ENCODE measurements at regions not wholly inside any gene's neighbourhood (a gene's known extent, or its start where the extent isn't known, plus 50 kb on each side); places are given as distances from the start of the nearest gene placed in this dataset.
A peak's percentile ranks its signal among the peaks of the same experiment; 100 is the strongest.
"Not testable (repeated sequence)": the region's sequence is repeated elsewhere in the genome, so short reads cannot be mapped to it uniquely, and the experiment has no call there.

DNA sequence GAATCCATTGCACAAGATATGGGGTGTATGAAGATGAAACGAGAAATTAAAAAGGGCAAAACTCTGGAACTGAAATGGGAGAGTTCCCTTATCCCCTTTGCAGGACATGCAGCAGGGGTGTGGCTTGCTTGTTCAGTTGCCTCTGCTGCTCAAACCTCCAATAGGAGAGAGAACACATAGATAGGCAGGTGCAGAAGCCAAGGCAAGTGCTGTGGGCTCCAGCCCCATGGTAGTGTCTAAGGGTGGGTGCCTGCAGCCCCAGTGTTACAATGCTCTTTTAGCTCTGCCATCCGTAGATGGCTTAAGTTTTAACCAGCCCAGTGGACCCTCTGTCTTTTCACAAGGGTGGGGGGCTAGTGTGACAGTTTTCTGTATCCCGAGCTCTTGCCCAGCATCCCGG lies 69.7 kb downstream of the CMAS start:
- DNase-seq (ENCODE audit: low read depth): no peak

DNA sequence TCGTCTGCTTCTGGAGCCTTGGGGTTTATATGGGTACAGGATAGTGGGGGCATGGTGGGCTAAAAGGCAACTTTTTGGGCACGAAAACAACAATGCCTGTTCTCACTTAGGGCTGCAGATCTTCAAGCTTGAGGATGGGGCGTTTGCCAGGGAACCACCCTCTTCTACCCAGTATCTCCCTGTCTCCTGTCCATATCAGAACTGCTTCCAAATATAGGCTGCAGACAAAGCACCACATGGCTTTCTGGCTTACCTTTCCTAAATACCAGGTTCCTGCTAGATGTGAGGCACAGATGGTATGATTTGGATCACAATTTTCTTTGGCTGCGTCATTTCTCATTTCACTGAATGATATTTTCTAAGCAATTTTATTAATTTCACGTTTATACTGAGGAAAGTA lies 70.4 kb downstream of the CMAS start:
- DNase-seq (ENCODE audit: low read depth): no peak

DNA sequence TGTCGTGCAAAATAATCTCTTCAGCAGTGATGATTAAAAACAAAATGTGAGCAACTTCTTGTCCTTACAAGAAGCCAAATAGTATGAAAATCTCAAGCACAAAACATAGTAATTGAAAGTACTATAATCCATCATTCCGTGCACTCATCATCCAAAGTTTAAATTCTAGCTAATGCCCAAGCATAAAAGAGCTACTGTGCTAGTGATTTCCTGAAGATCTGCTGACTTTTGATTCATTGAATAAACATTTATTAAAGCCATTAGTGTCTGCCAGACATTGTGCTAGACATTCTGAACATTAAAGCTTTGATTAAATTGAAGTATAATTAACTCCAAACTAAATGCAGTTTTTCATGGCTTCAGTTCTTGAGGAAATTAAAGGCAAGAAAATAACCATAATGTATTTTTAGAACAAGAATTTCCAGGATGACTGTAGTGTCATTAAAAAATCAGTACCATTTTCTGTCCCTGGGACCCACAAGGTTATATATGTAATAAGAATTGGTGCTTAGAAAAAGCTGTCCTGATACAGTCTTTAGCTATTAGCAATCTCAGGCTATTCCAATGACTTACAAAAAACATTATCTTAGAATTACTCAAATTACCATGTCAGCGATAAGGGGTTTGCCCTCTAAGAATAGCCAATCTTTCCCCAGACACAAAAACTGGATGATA lies 71.7 kb downstream of the CMAS start:
- no peak for DNase-seq (ENCODE audit: low read depth)

DNA sequence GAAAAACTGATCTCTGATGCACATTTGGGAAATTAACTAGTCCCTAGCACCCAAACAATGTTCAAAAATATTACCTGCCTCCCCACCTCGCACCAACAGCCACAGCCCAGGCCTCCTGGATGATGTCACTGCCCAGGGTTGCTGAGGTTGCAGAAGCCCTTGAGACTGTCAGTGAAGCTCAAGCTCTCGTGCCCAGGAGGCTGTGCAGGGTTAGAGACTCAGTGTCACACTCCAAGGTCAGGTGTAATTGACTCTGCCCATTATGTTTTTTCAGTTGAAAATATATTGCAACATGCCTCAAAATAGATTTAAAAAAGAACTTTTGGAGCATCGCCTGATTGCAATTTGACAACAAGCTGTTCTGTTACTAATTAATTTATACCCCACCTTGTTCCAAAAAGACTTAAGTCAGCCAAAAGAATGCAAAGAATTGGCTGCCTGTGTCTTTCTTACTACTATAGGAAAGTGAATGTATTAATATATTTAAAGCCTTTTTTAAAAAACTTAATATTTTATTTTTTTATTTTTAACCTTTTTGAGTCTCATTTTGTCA lies 72.3 kb downstream of the CMAS start:
- DNase-seq (ENCODE audit: low read depth): no peak

DNA sequence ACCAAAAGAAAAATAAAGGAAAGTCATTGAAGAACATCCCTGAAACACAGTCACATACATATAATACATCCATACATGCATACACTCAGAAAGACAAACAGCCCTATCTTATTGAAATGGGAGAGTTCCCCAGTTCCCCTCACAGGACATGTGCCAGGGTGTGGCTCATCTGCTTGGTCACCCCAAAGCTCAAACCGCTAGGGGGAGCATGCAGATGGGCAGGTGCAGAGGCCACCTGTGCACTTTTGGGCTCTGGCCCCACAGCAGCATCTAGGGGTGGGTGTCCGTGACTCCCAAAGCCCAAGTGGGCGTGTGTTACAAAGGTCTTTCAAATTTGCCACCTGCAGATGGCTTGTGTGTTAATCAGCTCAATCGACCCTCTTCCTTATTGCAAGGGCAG lies 75.2 kb downstream of the CMAS start:
- peak; percentile 12 for DNase-seq (ENCODE audit: low read depth)

DNA sequence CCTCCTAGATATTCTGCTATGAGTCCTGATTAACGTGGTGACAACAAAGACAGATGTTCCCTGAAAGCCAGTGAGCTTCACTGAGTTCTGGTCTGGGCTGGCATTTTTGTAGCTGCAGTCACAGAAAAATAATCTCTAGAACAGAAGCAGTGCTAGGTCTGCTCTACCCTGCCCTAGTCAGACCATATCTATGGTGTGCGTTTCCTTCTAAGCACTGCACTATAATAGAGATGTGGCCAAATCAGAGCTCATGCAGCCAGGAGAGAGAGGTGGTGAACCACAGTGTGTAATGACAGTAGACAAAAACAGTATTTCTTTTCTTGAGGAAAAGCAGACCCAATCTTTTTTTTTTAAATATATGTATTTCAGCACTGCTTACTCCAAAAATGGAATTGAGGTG lies 76.3 kb downstream of the CMAS start:
- DNase-seq (ENCODE audit: low read depth): no peak

DNA sequence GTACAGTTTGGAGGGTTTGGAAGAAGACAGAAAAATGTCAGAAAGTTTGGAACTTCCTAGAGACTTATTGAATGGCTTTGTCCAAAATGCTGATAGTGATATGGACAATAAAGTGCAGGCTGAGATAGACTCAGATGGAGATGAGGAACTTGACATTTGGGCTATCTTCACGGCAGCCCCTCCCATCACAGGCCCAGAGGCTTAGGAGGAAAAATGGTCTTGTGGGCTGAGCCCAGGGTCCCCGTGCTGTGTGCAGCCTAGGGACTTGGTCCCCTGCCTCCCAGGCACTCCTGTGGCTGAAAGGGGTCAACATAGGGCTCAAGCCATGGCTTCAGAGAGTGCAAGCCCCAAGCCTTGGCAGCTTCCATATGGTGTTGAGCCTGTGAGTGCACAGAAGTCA lies 79.0 kb downstream of the CMAS start:
- no peak for DNase-seq (ENCODE audit: low read depth)

DNA sequence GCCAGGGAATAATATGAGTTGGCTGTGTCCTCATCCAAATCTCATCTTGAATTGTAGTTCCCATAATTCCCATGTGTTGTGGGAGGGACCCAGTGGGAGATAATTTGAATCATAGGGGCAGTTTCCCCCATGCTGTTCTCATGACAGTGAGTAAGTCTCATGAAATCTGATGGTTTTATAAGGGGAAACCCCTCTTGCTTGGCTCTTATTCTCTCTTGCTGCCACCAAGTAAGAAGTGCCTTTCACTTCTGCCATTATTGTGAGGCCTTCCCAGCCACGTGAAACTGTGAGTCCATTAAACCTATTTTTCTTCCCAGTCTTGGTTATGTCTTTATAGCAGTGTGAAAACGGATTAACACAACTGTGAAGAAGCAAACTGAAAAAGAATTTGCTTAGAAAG lies 80.1 kb downstream of the CMAS start:
- not testable (repeated sequence) for DNase-seq (ENCODE audit: low read depth)

DNA sequence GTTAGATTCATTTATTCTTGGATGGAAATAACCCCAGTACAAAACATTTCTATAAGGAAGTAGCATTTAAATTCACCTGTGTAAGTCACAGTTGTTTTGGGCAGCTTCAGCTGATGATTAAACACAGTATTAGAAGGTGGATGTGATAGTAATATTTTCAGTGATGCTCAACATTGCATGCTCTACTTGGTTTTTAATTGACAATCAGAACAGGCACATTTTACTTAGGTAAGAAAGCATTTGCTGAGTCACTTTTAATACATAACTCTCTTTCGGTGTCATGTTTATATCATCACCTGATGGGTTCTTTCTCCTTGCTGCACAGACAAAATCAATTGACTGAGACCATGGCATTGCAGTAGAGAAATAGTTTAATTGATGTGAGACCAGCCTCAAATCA lies 80.7 kb downstream of the CMAS start:
- DNase-seq (ENCODE audit: low read depth): no peak

DNA sequence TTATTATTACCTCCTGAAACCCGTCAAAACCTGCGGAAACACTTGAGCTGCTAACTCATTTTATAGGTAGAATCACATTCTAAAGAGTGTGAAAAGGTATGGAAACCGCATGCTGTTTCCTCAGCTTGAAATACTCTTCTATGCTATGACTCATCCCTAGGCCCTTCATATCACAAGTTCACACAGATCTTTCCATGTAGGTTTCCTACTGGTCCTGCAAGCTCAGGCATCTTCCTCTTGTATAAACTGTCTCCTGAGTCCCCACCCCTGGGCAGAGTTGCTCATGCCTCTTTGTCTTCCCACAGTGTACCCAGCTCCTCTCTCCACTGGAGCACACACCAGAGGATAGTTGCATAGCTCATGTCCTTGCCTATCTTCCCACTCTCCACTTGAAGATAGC lies 84.7 kb downstream of the CMAS start:
- no peak for DNase-seq (ENCODE audit: low read depth)

DNA sequence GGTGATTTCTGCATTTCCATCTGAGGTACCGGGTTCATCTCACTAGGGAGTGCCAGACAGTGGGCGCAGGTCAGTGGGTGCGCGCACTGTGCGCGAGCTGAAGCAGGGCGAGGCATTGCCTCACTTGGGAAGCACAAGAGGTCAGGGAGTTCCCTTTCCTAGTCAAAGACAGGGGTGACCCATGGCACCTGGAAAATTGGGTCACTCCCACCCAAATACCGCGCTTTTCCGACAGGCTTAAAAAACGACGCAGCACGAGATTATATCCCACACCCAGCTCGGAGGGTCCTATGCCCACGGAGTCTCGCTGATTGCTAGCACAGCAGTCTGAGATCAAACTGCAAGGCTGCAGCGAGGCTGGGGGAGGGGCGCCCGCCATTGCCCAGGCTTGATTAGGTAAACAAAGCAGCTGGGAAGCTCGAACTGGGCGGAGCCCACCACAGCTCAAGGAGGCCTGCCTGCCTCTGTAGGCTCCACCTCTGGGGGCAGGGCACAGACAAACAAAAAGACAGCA lies 90.6 kb downstream of the CMAS start:
- DNase-seq (ENCODE audit: low read depth): not testable (repeated sequence)
